Germinal center (tissue), 1 donor: ENCODE measurements at regions not wholly inside any gene's neighbourhood (a gene's known extent, or its start where the extent isn't known, plus 50 kb on each side); places are given as distances from the start of the nearest gene placed in this dataset.
A peak's percentile ranks its signal among the peaks of the same experiment; 100 is the strongest.

Experiments used
- DNase-seq: peaks from one replicate; pipeline ENCODE4 v3.0.0; 2012; ENCODE audit warnings: mixed read lengths, low spot score

GRCh38 chr22:49368221-49368975 is 459.3 kb downstream of the BRD1 start:
- DNase-seq = no peak

- DNase-seq = no peak
These were observed 460.5 kb downstream of the BRD1 start for GRCh38 chr22:49367041-49367697.

- no peak for DNase-seq
These were observed 461.2 kb downstream of the BRD1 start for GRCh38 chr22:49366437-49366836.

GRCh38 chr22:49365910-49366309 is 461.8 kb downstream of the BRD1 start:
- DNase-seq = no peak

- no peak for DNase-seq
These were observed 462.4 kb downstream of the BRD1 start for GRCh38 chr22:49365191-49365837.

GRCh38 chr22:49364398-49364797 is 463.3 kb downstream of the BRD1 start:
- DNase-seq = no peak

- DNase-seq = no peak
These were observed 464.0 kb downstream of the BRD1 start for GRCh38 chr22:49363526-49364230.

GRCh38 chr22:49362211-49362839 is 465.3 kb downstream of the BRD1 start:
- no peak for DNase-seq

GRCh38 chr22:49361164-49361563 is 466.5 kb downstream of the BRD1 start:
- DNase-seq = no peak

- no peak for DNase-seq
These were observed 466.9 kb downstream of the BRD1 start for GRCh38 chr22:49360746-49361145.

- no peak for DNase-seq
These were observed 468.6 kb downstream of the BRD1 start for GRCh38 chr22:49359076-49359475.

GRCh38 chr22:49357661-49358440 is 469.8 kb downstream of the BRD1 start:
- DNase-seq = no peak

GRCh38 chr22:49356428-49356827 is 471.2 kb downstream of the BRD1 start:
- no peak for DNase-seq

GRCh38 chr22:49355211-49355920 is 472.3 kb downstream of the BRD1 start:
- DNase-seq = no peak

GRCh38 chr22:49354516-49355210 is 473.0 kb downstream of the BRD1 start:
- no peak for DNase-seq

GRCh38 chr22:49353235-49353634 is 474.4 kb downstream of the BRD1 start:
- DNase-seq = no peak

- no peak for DNase-seq
These were observed 475.1 kb downstream of the BRD1 start for GRCh38 chr22:49352361-49353169.

- peak; percentile 10 for DNase-seq
These were observed 475.9 kb downstream of the BRD1 start for GRCh38 chr22:49351761-49352227.
